Mesenchymal stem cell (in vitro differentiated cells and primary cell): ENCODE measurements at regions not wholly inside any gene's neighbourhood (a gene's known extent, or its start where the extent isn't known, plus 50 kb on each side); places are given as distances from the start of the nearest gene placed in this dataset.

Experiments
- DNase-seq: peaks from one replicate; pipeline ENCODE4 v3.0.0-alpha.2; 2013
- H2AFZ ChIP-seq: one replicate; pipeline ENCODE4 v1.6.1; 2013; ENCODE audit warnings: low read depth, mild to moderate bottlenecking, control low read depth, inconsistent platforms, low read length, moderate library complexity
- H2AK5ac ChIP-seq: 2 replicates; pipeline ENCODE4 v1.6.1; 2013; ENCODE audit warnings: low read length, moderate library complexity, mild to moderate bottlenecking, inconsistent platforms; ENCODE audit not compliant: severe bottlenecking
- H2BK120ac ChIP-seq: one replicate; pipeline ENCODE4 v1.6.1; 2013; ENCODE audit warnings: low read depth, mild to moderate bottlenecking, inconsistent platforms, low read length, moderate library complexity
- H2BK12ac ChIP-seq, 2 experiments: one replicate each; pipeline ENCODE4 v1.6.1; 2013; ENCODE audit warnings: inconsistent platforms in 2 of 2, low read length in 2 of 2, mild to moderate bottlenecking in 2 of 2, moderate library complexity in 2 of 2, control low read depth in 1 of 2
- H2BK15ac ChIP-seq: one replicate; pipeline ENCODE4 v1.6.1; 2013; ENCODE audit warnings: mild to moderate bottlenecking, low read depth, inconsistent platforms; ENCODE audit not compliant: poor library complexity, severe bottlenecking
- H2BK5ac ChIP-seq: 2 replicates; pipeline ENCODE4 v1.6.1; 2013; ENCODE audit warnings: low read depth, mild to moderate bottlenecking, low read length, control low read depth, inconsistent platforms; ENCODE audit not compliant: poor library complexity, severe bottlenecking
- H3K14ac ChIP-seq, 2 experiments: one replicate each; pipeline ENCODE4 v1.6.1; 2013; ENCODE audit warnings: inconsistent platforms in 2 of 2, low read length in 2 of 2, control low read depth in 1 of 2, mild to moderate bottlenecking in 1 of 2, moderate library complexity in 1 of 2
- H3K18ac ChIP-seq, 2 experiments: one replicate each; pipeline ENCODE4 v1.6.1; 2013; ENCODE audit warnings: inconsistent platforms in 2 of 2, low read length in 2 of 2, control low read depth in 1 of 2, low read depth in 1 of 2, mild to moderate bottlenecking in 1 of 2
- H3K23ac ChIP-seq, 2 experiments: one replicate each; pipeline ENCODE4 v1.6.1; 2013; ENCODE audit warnings: inconsistent platforms in 2 of 2, low read length in 2 of 2, mild to moderate bottlenecking in 2 of 2, moderate library complexity in 2 of 2, control low read depth in 1 of 2
- H3K27ac ChIP-seq: 2 replicates; pipeline ENCODE4 v1.5.1; 2013; ENCODE audit warnings: mild to moderate bottlenecking, moderate library complexity, low read length, control low read depth, inconsistent platforms; ENCODE audit not compliant: poor library complexity, severe bottlenecking
- H3K27me3 ChIP-seq, 2 experiments: 2 replicates each; pipeline versions ENCODE4 v1.6.1 to v1.7.0; 2013; ENCODE audit warnings: low read length in 2 of 2, mild to moderate bottlenecking in 2 of 2, moderate library complexity in 2 of 2, control low read depth in 1 of 2, inconsistent platforms in 1 of 2; ENCODE audit not compliant: control insufficient read depth in 1 of 2, insufficient read depth in 1 of 2
- H3K36me3 ChIP-seq, 2 experiments: 2 replicates each; pipeline versions ENCODE4 v1.6.1 to v1.7.0; 2013; ENCODE audit warnings: low read length in 2 of 2, control low read depth in 1 of 2, inconsistent platforms in 1 of 2, low read depth in 1 of 2, mild to moderate bottlenecking in 1 of 2; ENCODE audit not compliant: insufficient read depth in 2 of 2, control insufficient read depth in 1 of 2
- H3K4ac ChIP-seq, 2 experiments: one replicate each; pipeline ENCODE4 v1.6.1; 2013; ENCODE audit warnings: inconsistent platforms in 2 of 2, low read length in 2 of 2, mild to moderate bottlenecking in 2 of 2, moderate library complexity in 2 of 2, control low read depth in 1 of 2, low read depth in 1 of 2
- H3K4me1 ChIP-seq: 2 replicates; pipeline ENCODE4 v1.6.1; 2013; ENCODE audit warnings: low read depth, low read length, control low read depth; ENCODE audit not compliant: control insufficient read depth, insufficient read depth
- H3K4me2 ChIP-seq: 2 replicates; pipeline ENCODE4 v1.6.1; 2013; ENCODE audit warnings: low read length, mild to moderate bottlenecking, inconsistent platforms; ENCODE audit not compliant: poor library complexity, severe bottlenecking
- H3K4me3 ChIP-seq, 2 experiments: 2 replicates each; pipeline versions ENCODE4 v1.5.1 to v1.7.0; 2013; ENCODE audit warnings: low read length in 2 of 2, mild to moderate bottlenecking in 2 of 2, control low read depth in 1 of 2, low read depth in 1 of 2; ENCODE audit not compliant: insufficient read depth in 1 of 2
- H3K79me1 ChIP-seq: replicated peaks from 2 replicates; pipeline ENCODE4 v1.6.1; 2013; ENCODE audit warnings: mild to moderate bottlenecking, control low read depth, low read length, inconsistent platforms; ENCODE audit not compliant: poor library complexity, severe bottlenecking
- H3K9ac ChIP-seq: 2 replicates; pipeline ENCODE4 v1.7.0; 2013; ENCODE audit warnings: mild to moderate bottlenecking, low read length, moderate library complexity
- H3K9me3 ChIP-seq: 2 replicates; pipeline ENCODE4 v1.7.0; 2013; ENCODE audit warnings: mild to moderate bottlenecking, low read length; ENCODE audit not compliant: control insufficient read depth
- H4K8ac ChIP-seq: one replicate; pipeline ENCODE4 v1.6.1; 2013; ENCODE audit warnings: inconsistent platforms, mild to moderate bottlenecking, low read length, moderate library complexity
- H4K91ac ChIP-seq: one replicate; pipeline ENCODE4 v1.6.1; 2013; ENCODE audit warnings: mild to moderate bottlenecking, low read length, inconsistent platforms
- WGBS: methylation state at CpG from one replicate; pipeline ENCODE4 v1.1.7; 2013; ENCODE audit warnings: mixed read lengths; 5-methylcytosine and 5-hydroxymethylcytosine counted together

DNA sequence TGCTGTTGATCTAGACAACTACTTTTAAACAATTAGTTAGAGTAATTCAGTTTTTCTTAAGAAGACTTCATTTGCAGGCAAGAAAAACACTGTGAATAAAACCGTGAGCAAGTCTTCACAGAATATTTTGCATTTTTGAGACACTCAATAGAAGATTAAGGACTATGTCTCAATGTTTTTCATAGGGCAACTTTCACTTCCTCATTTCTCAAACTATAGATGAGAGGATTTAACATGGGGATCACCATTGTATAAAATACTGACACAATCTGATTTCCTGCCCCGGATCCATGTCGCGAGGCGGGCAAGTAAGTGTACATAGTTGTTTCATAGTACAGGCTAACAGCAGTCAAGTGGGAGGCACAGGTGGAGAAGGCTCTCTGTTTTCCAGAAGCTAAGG is 108.8 kb upstream of the IGSF1 start:
- Histone ChIP-seq H4K91ac (no peak overlapping the region), H4K8ac (no peak overlapping the region), H2BK12ac (no peak overlapping the region), H3K4me2 (no peak overlapping the region), H3K79me1 (peaks cover 3% of the 10 kb centered on the region), H3K4me1 (peaks cover 2% of the 10 kb centered on the region), H3K9me3 (no peaks in the 10 kb centered on the region), H3K23ac (no peak overlapping the region), H3K4ac (no peak overlapping the region), H3K14ac (no peak overlapping the region), H2AFZ (no peak overlapping the region), H3K27ac (no peak overlapping the region), H2BK5ac (no peak overlapping the region), H3K27me3 (no peaks in the 10 kb centered on the region), H3K36me3 (peaks cover 0 to 5% of the 10 kb centered on the region in 2 experiments), H2AK5ac (no peak overlapping the region), H2BK15ac (no peak overlapping the region), H3K18ac (no peak overlapping the region), H3K9ac (no peak overlapping the region), H3K4me3 (no peak overlapping the region), H2BK120ac (no peak overlapping the region)
- no peak for DNase-seq
- 93% methylated on average over 4 of the region's 5 CpGs for whole genome bisulfite sequencing

DNA sequence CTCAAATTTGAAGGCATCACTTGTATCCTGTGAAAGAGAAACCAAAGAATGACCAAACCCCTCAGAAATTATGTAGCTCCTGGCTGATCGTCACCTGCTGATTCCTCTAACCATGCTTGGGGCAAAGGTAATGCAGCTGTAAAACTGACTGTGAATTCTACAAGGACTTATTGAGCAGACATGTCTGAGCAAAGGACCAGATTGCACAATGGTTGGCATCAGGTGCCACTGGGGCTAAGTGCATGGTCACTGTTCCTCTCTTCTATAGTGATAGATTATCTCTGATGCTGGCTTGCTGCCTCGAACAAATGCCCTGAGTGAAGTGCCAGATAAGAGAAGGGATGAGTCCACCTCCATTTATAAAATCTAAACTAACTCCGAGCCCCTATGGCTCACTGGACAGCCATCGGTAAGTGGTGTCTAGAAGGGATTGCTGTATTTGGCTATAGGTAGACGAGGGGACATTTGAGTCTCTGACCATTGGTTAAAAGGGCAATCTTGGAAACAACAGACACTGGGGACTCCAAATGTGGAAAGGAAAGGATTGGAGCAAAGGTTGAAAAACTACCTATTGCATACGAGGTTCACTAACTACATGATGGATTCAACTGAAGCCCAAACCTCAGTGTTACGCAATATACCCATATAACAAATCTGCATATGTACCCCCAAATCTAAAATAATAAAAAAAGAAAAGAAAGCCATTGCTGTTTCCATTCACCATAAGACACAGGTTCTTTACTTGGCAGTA is 110.7 kb upstream of the IGSF1 start:
- Histone ChIP-seq H3K27me3 (peaks cover 0 to 1% of the 10 kb centered on the region in 2 experiments), H3K14ac (no peak overlapping the region), H3K4me2 (no peak overlapping the region), H2BK120ac (no peak overlapping the region), H2BK15ac (no peak overlapping the region), H2BK5ac (no peak overlapping the region), H3K23ac (no peak overlapping the region), H2AK5ac (no peak overlapping the region), H3K18ac (no peak overlapping the region), H3K79me1 (no peaks in the 10 kb centered on the region), H3K4me3 (no peak overlapping the region), H4K91ac (no peak overlapping the region), H3K9ac (no peak overlapping the region), H2BK12ac (no peak overlapping the region), H4K8ac (no peak overlapping the region), H3K36me3 (peaks cover 0 to 4% of the 10 kb centered on the region in 2 experiments), H3K4ac (no peak overlapping the region), H3K27ac (no peak overlapping the region), H2AFZ (no peak overlapping the region), H3K4me1 (no peaks in the 10 kb centered on the region), H3K9me3 (no peaks in the 10 kb centered on the region)
- DNase-seq = no peak
- 94% methylated on average over 6 of the region's 7 CpGs for WGBS

DNA sequence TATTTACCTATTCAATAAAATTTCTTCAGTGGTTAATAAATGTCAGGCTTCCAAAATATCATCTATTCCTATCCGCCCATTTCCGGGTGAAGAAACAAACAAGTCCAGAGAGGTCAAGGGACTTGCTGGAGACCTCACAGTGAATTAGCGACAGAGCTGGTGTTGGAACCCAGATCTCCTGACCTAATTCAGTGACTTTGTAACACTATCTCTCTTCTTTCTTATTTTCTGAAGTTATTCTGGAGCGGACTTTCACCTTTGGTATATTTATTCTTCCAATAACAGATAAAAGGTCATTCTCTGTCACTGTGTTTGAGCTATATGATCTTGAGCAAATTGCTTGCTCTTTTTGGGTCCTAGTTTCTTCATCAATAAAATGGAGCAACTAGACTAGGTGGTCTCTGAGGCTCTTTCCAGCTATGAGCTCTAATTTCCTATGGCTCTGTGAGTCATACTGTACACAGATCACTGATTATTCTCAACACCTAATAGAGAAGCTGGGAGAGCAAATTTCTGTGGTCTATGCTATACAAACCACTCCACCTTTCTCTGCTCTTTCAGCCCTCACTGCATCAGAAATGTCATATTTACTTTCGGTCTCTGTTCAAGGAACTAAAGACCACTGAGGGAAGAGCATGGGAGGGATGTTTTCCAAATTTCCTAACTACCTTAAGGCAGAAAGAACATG is 113.2 kb upstream of the IGSF1 start:
- WGBS = 93% methylated on average over 4 of the region's 5 CpGs

DNA sequence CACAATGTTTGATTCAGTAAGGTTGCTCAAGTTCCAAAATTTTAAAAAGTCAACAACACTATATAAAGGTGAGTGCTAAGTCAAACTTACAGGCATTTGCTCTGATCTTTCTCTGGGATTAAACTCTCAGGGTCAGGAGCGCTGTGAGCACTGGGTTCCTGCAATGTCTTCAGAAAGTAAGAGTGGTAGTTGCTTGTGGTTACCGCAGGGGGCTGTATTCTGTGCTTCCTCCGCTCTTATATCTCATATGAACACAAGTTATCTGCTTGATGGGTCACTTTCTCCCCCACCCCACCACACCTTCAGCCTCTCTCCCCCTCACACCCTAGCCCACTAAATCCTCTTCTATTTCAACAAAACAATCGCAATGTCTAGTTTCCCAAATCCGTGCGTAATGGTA is 116.4 kb upstream of the IGSF1 start:
- Histone ChIP-seq H3K9me3 (no peaks in the 10 kb centered on the region), H3K23ac (no peak overlapping the region), H2BK12ac (no peak overlapping the region), H4K91ac (no peak overlapping the region), H3K27me3 (peaks cover 0 to 9% of the 10 kb centered on the region in 2 experiments), H2AFZ (no peak overlapping the region), H3K4me2 (no peak overlapping the region), H2AK5ac (no peak overlapping the region), H3K4me3 (no peak overlapping the region), H3K18ac (no peak overlapping the region), H3K36me3 (no peaks in the 10 kb centered on the region), H2BK15ac (no peak overlapping the region), H3K79me1 (no peaks in the 10 kb centered on the region), H2BK5ac (no peak overlapping the region), H4K8ac (no peak overlapping the region), H3K14ac (no peak overlapping the region), H3K9ac (no peak overlapping the region), H3K4ac (no peak overlapping the region), H2BK120ac (no peak overlapping the region), H3K27ac (no peak overlapping the region), H3K4me1 (no peaks in the 10 kb centered on the region)
- no peak for DNase-seq
- 97% methylated on average over 5 of the region's 6 CpGs for WGBS

More for the DNA sequence above, 113.2 kb upstream of the IGSF1 start:
- Histone ChIP-seq H3K4ac (no peak overlapping the region), H3K9ac (no peak overlapping the region), H3K4me3 (no peak overlapping the region), H2BK15ac (no peak overlapping the region), H3K27ac (no peak overlapping the region), H2AK5ac (no peak overlapping the region), H3K23ac (no peak overlapping the region), H3K36me3 (peaks cover 0 to 4% of the 10 kb centered on the region in 2 experiments), H3K4me1 (no peaks in the 10 kb centered on the region), H2AFZ (no peak overlapping the region), H4K8ac (no peak overlapping the region), H2BK12ac (no peak overlapping the region), H3K79me1 (no peaks in the 10 kb centered on the region), H3K4me2 (no peak overlapping the region), H4K91ac (no peak overlapping the region), H3K14ac (no peak overlapping the region), H3K9me3 (no peaks in the 10 kb centered on the region), H2BK5ac (no peak overlapping the region), H2BK120ac (no peak overlapping the region), H3K27me3 (peaks cover 0 to 4% of the 10 kb centered on the region in 2 experiments), H3K18ac (no peak overlapping the region)
- no peak for DNase-seq
